GM12875 (cell line): ENCODE measurements at regions not wholly inside any gene's neighbourhood (a gene's known extent, or its start where the extent isn't known, plus 50 kb on each side); places are given as distances from the start of the nearest gene placed in this dataset.

Source experiments
- H3K4me3 ChIP-seq: one replicate; pipeline ENCODE4 v1.5.1; 2011; ENCODE audit warnings: low read depth, low read length, control low read depth
- CTCF ChIP-seq: IDR thresholded peaks from 2 replicates; pipeline ENCODE4 v1.5.1; 2011; ENCODE audit warnings: low read depth, mild to moderate bottlenecking, control low read depth, inconsistent platforms, low read length, moderate library complexity, borderline replicate concordance; ENCODE audit not compliant: insufficient read depth

- TF ChIP-seq CTCF, result no peak
- H3K4me3 ChIP-seq, result no peak overlapping the region
Observed at GRCh38 chr4:140316799-140317198, 56.6 kb upstream of the SCOC start.

- no peak for TF ChIP-seq CTCF
- H3K4me3 ChIP-seq, result no peak overlapping the region
Observed at GRCh38 chr4:140315970-140316369, 57.5 kb upstream of the SCOC start.

- no peak for TF ChIP-seq CTCF
Observed at GRCh38 chr4:140315438-140315837, 58.0 kb upstream of the SCOC start.

GRCh38 chr4:140315019-140315418, 58.4 kb upstream of the SCOC start:
- H3K4me3 ChIP-seq, result no peak overlapping the region
- TF ChIP-seq CTCF, result no peak

More at GRCh38 chr4:140315438-140315837, 58.0 kb upstream of the SCOC start:
- no peak overlapping the region for H3K4me3 ChIP-seq

- no peak for TF ChIP-seq CTCF
Observed at GRCh38 chr4:140312100-140312499, 61.3 kb upstream of the SCOC start.

GRCh38 chr4:140311257-140311835, 62.1 kb upstream of the SCOC start:
- TF ChIP-seq CTCF, result no peak
- no peak overlapping the region for H3K4me3 ChIP-seq

More at GRCh38 chr4:140312100-140312499, 61.3 kb upstream of the SCOC start:
- no peak overlapping the region for H3K4me3 ChIP-seq

- no peak overlapping the region for H3K4me3 ChIP-seq
- 0 out of 2 replicates have a peak, but pooled peaks have one; percentile 7 for TF ChIP-seq CTCF
Observed at GRCh38 chr4:140309124-140309870, 64.1 kb upstream of the SCOC start.
